ENCODE measurements at regions not wholly inside any gene's neighbourhood (a gene's known extent, or its start where the extent isn't known, plus 50 kb on each side); places are given as distances from the start of the nearest gene placed in this dataset.

GRCh38 chr5:159750226-159750625, 166.1 kb upstream of the ADRA1B start:
- H4K20me1 ChIP-seq (replicated peaks; ENCODE audit: control insufficient read depth, extremely low read depth, insufficient read depth, low read length): no peaks in the 10 kb centered on the region
- H3K27ac ChIP-seq (ENCODE audit: insufficient read depth, low read depth, low read length): no peak overlapping the region
- intact Hi-C loops (cut with micrococcal nuclease) (no loop called here), dilution Hi-C loops (cut with MboI; ENCODE audit: extremely low pct_ligation_motif_present, low sequenced_read_pairs) (no loop called here)
- TF ChIP-seq GATA2 (IDR thresholded peaks at IDR 0.05; ENCODE audit: insufficient read depth, insufficient read length, low read depth, low read length): no peak
- no peak for TF ChIP-seq POLR2AphosphoS5 (IDR thresholded peaks at IDR 0.05; ENCODE audit: insufficient read depth, low read depth, low read length)
- TF ChIP-seq, protein P1, sequence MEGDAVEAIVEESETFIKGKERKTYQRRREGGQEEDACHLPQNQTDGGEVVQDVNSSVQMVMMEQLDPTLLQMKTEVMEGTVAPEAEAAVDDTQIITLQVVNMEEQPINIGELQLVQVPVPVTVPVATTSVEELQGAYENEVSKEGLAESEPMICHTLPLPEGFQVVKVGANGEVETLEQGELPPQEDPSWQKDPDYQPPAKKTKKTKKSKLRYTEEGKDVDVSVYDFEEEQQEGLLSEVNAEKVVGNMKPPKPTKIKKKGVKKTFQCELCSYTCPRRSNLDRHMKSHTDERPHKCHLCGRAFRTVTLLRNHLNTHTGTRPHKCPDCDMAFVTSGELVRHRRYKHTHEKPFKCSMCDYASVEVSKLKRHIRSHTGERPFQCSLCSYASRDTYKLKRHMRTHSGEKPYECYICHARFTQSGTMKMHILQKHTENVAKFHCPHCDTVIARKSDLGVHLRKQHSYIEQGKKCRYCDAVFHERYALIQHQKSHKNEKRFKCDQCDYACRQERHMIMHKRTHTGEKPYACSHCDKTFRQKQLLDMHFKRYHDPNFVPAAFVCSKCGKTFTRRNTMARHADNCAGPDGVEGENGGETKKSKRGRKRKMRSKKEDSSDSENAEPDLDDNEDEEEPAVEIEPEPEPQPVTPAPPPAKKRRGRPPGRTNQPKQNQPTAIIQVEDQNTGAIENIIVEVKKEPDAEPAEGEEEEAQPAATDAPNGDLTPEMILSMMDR (IDR thresholded peaks at IDR 0.05; ENCODE audit: extremely low read depth in 1 of 2, insufficient read depth in 1 of 2, low read depth in 1 of 2, low read length in 2 of 2): no peak
- TF ChIP-seq, protein P2, sequence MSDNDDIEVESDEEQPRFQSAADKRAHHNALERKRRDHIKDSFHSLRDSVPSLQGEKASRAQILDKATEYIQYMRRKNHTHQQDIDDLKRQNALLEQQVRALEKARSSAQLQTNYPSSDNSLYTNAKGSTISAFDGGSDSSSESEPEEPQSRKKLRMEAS (IDR thresholded peaks at IDR 0.05; ENCODE audit: insufficient read depth, insufficient read length): no peak
- no peak for TF ChIP-seq POLR2A (IDR thresholded peaks at IDR 0.05; ENCODE audit: low read depth, low read length)
- no peak for TF ChIP-seq MYC (IDR thresholded peaks at IDR 0.05; ENCODE audit: low read depth, low read length)
- TF ChIP-seq EZH2 (IDR thresholded peaks at IDR 0.05; ENCODE audit: borderline replicate concordance, low read depth, low read length, severe bottlenecking): no peak
- TF ChIP-seq JUN (IDR thresholded peaks at IDR 0.05; ENCODE audit: borderline replicate concordance, insufficient read depth, insufficient read length, low read depth): no peak
- TF ChIP-seq FOS (IDR thresholded peaks at IDR 0.05; ENCODE audit: borderline replicate concordance, insufficient read depth, low read length): no peak
- H3K9ac ChIP-seq (replicated peaks; ENCODE audit: extremely low read depth, insufficient read depth, low read length): no peak overlapping the region
- no peaks in the 10 kb centered on the region for H3K36me3 ChIP-seq (ENCODE audit: control insufficient read depth in 2 of 2, extremely low read depth in 1 of 2, insufficient read depth in 2 of 2, low read length in 2 of 2)
- DNase-seq (ENCODE audit: low read depth, low spot score) (no peak), FAIRE-seq (no peak)
- H3K9me3 ChIP-seq (replicated peaks; ENCODE audit: control insufficient read depth, insufficient read depth, low read length): no peaks in the 10 kb centered on the region
- ChIA-PET CTCF (no interaction called here), POLR2A (no interaction called here)
- no peak overlapping the region for H2AFZ ChIP-seq (ENCODE audit: low read depth, low read length)
- no peaks in the 10 kb centered on the region for H3K9me1 ChIP-seq (replicated peaks; ENCODE audit: control insufficient read depth, extremely low read depth, insufficient read depth, low read length)
- H3K4me1 ChIP-seq (ENCODE audit: control insufficient read depth, extremely low read depth, insufficient read depth, low read length): no peaks in the 10 kb centered on the region
- no peak overlapping the region for H3K4me2 ChIP-seq (ENCODE audit: insufficient read depth, low read length)
- no peaks in the 10 kb centered on the region for H3K79me2 ChIP-seq (ENCODE audit: control insufficient read depth, insufficient read depth, low read length)
- no TSS peak for BruUV-seq (replicated peaks)
- H3K4me3 ChIP-seq (replicated peaks in 1 of 3; ENCODE audit: insufficient read depth in 1 of 3, low read depth in 1 of 3, low read length in 3 of 3): no peak overlapping the region
- H3K27me3 ChIP-seq (ENCODE audit: control insufficient read depth in 2 of 2, insufficient read depth in 2 of 2, low read length in 2 of 2): no peaks in the 10 kb centered on the region
